ENCODE measurements at regions not wholly inside any gene's neighbourhood (a gene's known extent, or its start where the extent isn't known, plus 50 kb on each side); places are given as distances from the start of the nearest gene placed in this dataset.

- 93 to 96% methylated on average over 3 of the region's 3 CpGs for WGBS, 2 experiments
- no peaks in the 10 kb centered on the region for H3K36me3 ChIP-seq (ENCODE audit: control insufficient read depth, insufficient read depth, low read length)
- no peaks in the 10 kb centered on the region for H3K9me3 ChIP-seq (ENCODE audit: control insufficient read depth, low read length)
- no peak overlapping the region for H3K4me3 ChIP-seq (ENCODE audit: insufficient read depth, low read depth, low read length)
- H3K27me3 ChIP-seq (ENCODE audit: control insufficient read depth, insufficient read depth, low read length, poor library complexity, severe bottlenecking) = no peaks in the 10 kb centered on the region
- H3K27ac ChIP-seq (ENCODE audit: insufficient read depth, low read depth, low read length, poor library complexity, severe bottlenecking) = no peak overlapping the region
- H3K4me1 ChIP-seq (ENCODE audit: control insufficient read depth, insufficient read depth, low read length) = no peaks in the 10 kb centered on the region
Observed at GRCh38 chr1:221834698-221835513, 93.0 kb upstream of the DUSP10 start.

- Histone ChIP-seq H3K36me3 (ENCODE audit: control insufficient read depth, insufficient read depth, low read length) (no peaks in the 10 kb centered on the region), H3K9me3 (ENCODE audit: control insufficient read depth, low read length) (no peaks in the 10 kb centered on the region), H3K27ac (ENCODE audit: insufficient read depth, low read depth, low read length, poor library complexity, severe bottlenecking) (no peak overlapping the region), H3K4me3 (ENCODE audit: insufficient read depth, low read depth, low read length) (no peak overlapping the region), H3K27me3 (ENCODE audit: control insufficient read depth, insufficient read depth, low read length, poor library complexity, severe bottlenecking) (no peaks in the 10 kb centered on the region), H3K4me1 (ENCODE audit: control insufficient read depth, insufficient read depth, low read length) (no peaks in the 10 kb centered on the region)
- WGBS, 2 experiments = 87% methylated on average over 2 of the region's 2 CpGs
Observed at GRCh38 chr1:221832617-221833016, 90.7 kb upstream of the DUSP10 start.

GRCh38 chr1:221832151-221832550 is 90.3 kb upstream of the DUSP10 start:
- Histone ChIP-seq H3K27me3 (ENCODE audit: control insufficient read depth, insufficient read depth, low read length, poor library complexity, severe bottlenecking) (no peaks in the 10 kb centered on the region), H3K27ac (ENCODE audit: insufficient read depth, low read depth, low read length, poor library complexity, severe bottlenecking) (no peak overlapping the region), H3K9me3 (ENCODE audit: control insufficient read depth, low read length) (no peaks in the 10 kb centered on the region), H3K36me3 (ENCODE audit: control insufficient read depth, insufficient read depth, low read length) (no peaks in the 10 kb centered on the region), H3K4me3 (ENCODE audit: insufficient read depth, low read depth, low read length) (no peak overlapping the region), H3K4me1 (ENCODE audit: control insufficient read depth, insufficient read depth, low read length) (no peaks in the 10 kb centered on the region)
- WGBS, 2 experiments = 94 to 100% methylated on average over 1 of the region's 1 CpG

GRCh38 chr1:221829327-221830015 is 87.6 kb upstream of the DUSP10 start:
- Histone ChIP-seq H3K4me1 (ENCODE audit: control insufficient read depth, insufficient read depth, low read length) (no peaks in the 10 kb centered on the region), H3K27ac (ENCODE audit: insufficient read depth, low read depth, low read length, poor library complexity, severe bottlenecking) (no peak overlapping the region), H3K4me3 (ENCODE audit: insufficient read depth, low read depth, low read length) (no peak overlapping the region), H3K9me3 (ENCODE audit: control insufficient read depth, low read length) (no peaks in the 10 kb centered on the region), H3K27me3 (ENCODE audit: control insufficient read depth, insufficient read depth, low read length, poor library complexity, severe bottlenecking) (no peaks in the 10 kb centered on the region), H3K36me3 (ENCODE audit: control insufficient read depth, insufficient read depth, low read length) (no peaks in the 10 kb centered on the region)
- 88 to 95% methylated on average over 5 of the region's 5 CpGs for WGBS, 2 experiments

GRCh38 chr1:221827307-221827642 is 85.4 kb upstream of the DUSP10 start:
- H3K4me1 ChIP-seq (ENCODE audit: control insufficient read depth, insufficient read depth, low read length) = no peaks in the 10 kb centered on the region
- H3K9me3 ChIP-seq (ENCODE audit: control insufficient read depth, low read length) = no peaks in the 10 kb centered on the region
- no peaks in the 10 kb centered on the region for H3K27me3 ChIP-seq (ENCODE audit: control insufficient read depth, insufficient read depth, low read length, poor library complexity, severe bottlenecking)
- H3K4me3 ChIP-seq (ENCODE audit: insufficient read depth, low read depth, low read length) = no peak overlapping the region
- no CpG with 5 or more reads among the region's 1 CpG for WGBS, 2 experiments
- no peak overlapping the region for H3K27ac ChIP-seq (ENCODE audit: insufficient read depth, low read depth, low read length, poor library complexity, severe bottlenecking)
- H3K36me3 ChIP-seq (ENCODE audit: control insufficient read depth, insufficient read depth, low read length) = no peaks in the 10 kb centered on the region

- H3K9me3 ChIP-seq (ENCODE audit: control insufficient read depth, low read length) = no peaks in the 10 kb centered on the region
- H3K4me1 ChIP-seq (ENCODE audit: control insufficient read depth, insufficient read depth, low read length) = no peaks in the 10 kb centered on the region
- no peaks in the 10 kb centered on the region for H3K36me3 ChIP-seq (ENCODE audit: control insufficient read depth, insufficient read depth, low read length)
- 89 to 95% methylated on average over 1 of the region's 1 CpG for WGBS, 2 experiments
- no peak overlapping the region for H3K27ac ChIP-seq (ENCODE audit: insufficient read depth, low read depth, low read length, poor library complexity, severe bottlenecking)
- H3K27me3 ChIP-seq (ENCODE audit: control insufficient read depth, insufficient read depth, low read length, poor library complexity, severe bottlenecking) = no peaks in the 10 kb centered on the region
- no peak overlapping the region for H3K4me3 ChIP-seq (ENCODE audit: insufficient read depth, low read depth, low read length)
Observed at GRCh38 chr1:221824909-221825308, 83.0 kb upstream of the DUSP10 start.

GRCh38 chr1:221824025-221824424 is 82.1 kb upstream of the DUSP10 start:
- H3K9me3 ChIP-seq (ENCODE audit: control insufficient read depth, low read length) = no peaks in the 10 kb centered on the region
- H3K27me3 ChIP-seq (ENCODE audit: control insufficient read depth, insufficient read depth, low read length, poor library complexity, severe bottlenecking) = no peaks in the 10 kb centered on the region
- H3K36me3 ChIP-seq (ENCODE audit: control insufficient read depth, insufficient read depth, low read length) = no peaks in the 10 kb centered on the region
- no peak overlapping the region for H3K4me3 ChIP-seq (ENCODE audit: insufficient read depth, low read depth, low read length)
- WGBS, 2 experiments = 90 to 95% methylated on average over 2 of the region's 2 CpGs
- H3K4me1 ChIP-seq (ENCODE audit: control insufficient read depth, insufficient read depth, low read length) = no peaks in the 10 kb centered on the region
- no peak overlapping the region for H3K27ac ChIP-seq (ENCODE audit: insufficient read depth, low read depth, low read length, poor library complexity, severe bottlenecking)

GRCh38 chr1:221823561-221823960 is 81.7 kb upstream of the DUSP10 start:
- Histone ChIP-seq H3K27ac (ENCODE audit: insufficient read depth, low read depth, low read length, poor library complexity, severe bottlenecking) (no peak overlapping the region), H3K4me1 (ENCODE audit: control insufficient read depth, insufficient read depth, low read length) (no peaks in the 10 kb centered on the region), H3K4me3 (ENCODE audit: insufficient read depth, low read depth, low read length) (no peak overlapping the region), H3K36me3 (ENCODE audit: control insufficient read depth, insufficient read depth, low read length) (no peaks in the 10 kb centered on the region), H3K9me3 (ENCODE audit: control insufficient read depth, low read length) (no peaks in the 10 kb centered on the region), H3K27me3 (ENCODE audit: control insufficient read depth, insufficient read depth, low read length, poor library complexity, severe bottlenecking) (no peaks in the 10 kb centered on the region)
- 90 to 96% methylated on average over 1 of the region's 1 CpG for WGBS, 2 experiments

- H3K4me1 ChIP-seq (ENCODE audit: control insufficient read depth, insufficient read depth, low read length) = no peaks in the 10 kb centered on the region
- no peaks in the 10 kb centered on the region for H3K36me3 ChIP-seq (ENCODE audit: control insufficient read depth, insufficient read depth, low read length)
- no peaks in the 10 kb centered on the region for H3K27me3 ChIP-seq (ENCODE audit: control insufficient read depth, insufficient read depth, low read length, poor library complexity, severe bottlenecking)
- no peak overlapping the region for H3K27ac ChIP-seq (ENCODE audit: insufficient read depth, low read depth, low read length, poor library complexity, severe bottlenecking)
- no peak overlapping the region for H3K4me3 ChIP-seq (ENCODE audit: insufficient read depth, low read depth, low read length)
- 94% methylated on average over 4 of the region's 4 CpGs for WGBS, 2 experiments
- H3K9me3 ChIP-seq (ENCODE audit: control insufficient read depth, low read length) = no peaks in the 10 kb centered on the region
Observed at GRCh38 chr1:221823149-221823548, 81.3 kb upstream of the DUSP10 start.

- 85% methylated on average over 3 of the region's 3 CpGs for WGBS, 2 experiments
- no peaks in the 10 kb centered on the region for H3K27me3 ChIP-seq (ENCODE audit: control insufficient read depth, insufficient read depth, low read length, poor library complexity, severe bottlenecking)
- no peaks in the 10 kb centered on the region for H3K4me1 ChIP-seq (ENCODE audit: control insufficient read depth, insufficient read depth, low read length)
- no peak overlapping the region for H3K27ac ChIP-seq (ENCODE audit: insufficient read depth, low read depth, low read length, poor library complexity, severe bottlenecking)
- H3K36me3 ChIP-seq (ENCODE audit: control insufficient read depth, insufficient read depth, low read length) = no peaks in the 10 kb centered on the region
- no peaks in the 10 kb centered on the region for H3K9me3 ChIP-seq (ENCODE audit: control insufficient read depth, low read length)
- H3K4me3 ChIP-seq (ENCODE audit: insufficient read depth, low read depth, low read length) = no peak overlapping the region
Observed at GRCh38 chr1:221822591-221822990, 80.7 kb upstream of the DUSP10 start.
